NCI-H748 (cell line): ENCODE measurements at regions not wholly inside any gene's neighbourhood (a gene's known extent, or its start where the extent isn't known, plus 50 kb on each side); places are given as distances from the start of the nearest gene placed in this dataset.
A peak's percentile ranks its signal among the peaks of the same experiment; 100 is the strongest.

Experiments
- DNase-seq: peaks from one replicate; lab custom pipeline; 2025; ENCODE audit not compliant: unreplicated experiment; lab: John Stamatoyannopoulos, UW

GRCh38 chr15:94021621-94022320, 209.6 kb upstream of the MCTP2 start:
- DNase-seq = no peak

GRCh38 chr15:94019062-94019461, 212.3 kb upstream of the MCTP2 start:
- no peak for DNase-seq

GRCh38 chr15:94015324-94015723, 216.0 kb upstream of the MCTP2 start:
- DNase-seq = no peak

- no peak for DNase-seq
These were observed 223.0 kb upstream of the MCTP2 start for GRCh38 chr15:94008104-94009074.

GRCh38 chr15:94004697-94005096, 226.7 kb upstream of the MCTP2 start:
- no peak for DNase-seq

DNA sequence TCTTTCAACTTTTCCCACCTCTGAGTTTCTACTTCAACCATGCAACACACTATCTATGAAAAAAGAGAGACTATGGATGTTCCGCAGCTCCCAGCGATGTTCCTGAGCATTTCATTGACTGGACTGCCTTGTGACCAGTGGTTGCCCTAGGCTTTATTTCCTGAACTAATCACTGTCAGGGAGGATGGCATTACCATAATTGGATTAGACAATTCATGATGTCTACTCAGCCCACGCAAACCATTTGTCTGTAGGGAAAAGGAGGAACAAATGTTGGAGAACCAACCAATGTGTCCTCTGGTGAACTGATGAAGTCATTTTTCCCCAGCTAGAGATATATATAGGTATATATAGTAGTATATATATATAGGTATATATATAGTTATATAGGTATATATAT, 229.3 kb upstream of the MCTP2 start:
- DNase-seq = no peak

DNA sequence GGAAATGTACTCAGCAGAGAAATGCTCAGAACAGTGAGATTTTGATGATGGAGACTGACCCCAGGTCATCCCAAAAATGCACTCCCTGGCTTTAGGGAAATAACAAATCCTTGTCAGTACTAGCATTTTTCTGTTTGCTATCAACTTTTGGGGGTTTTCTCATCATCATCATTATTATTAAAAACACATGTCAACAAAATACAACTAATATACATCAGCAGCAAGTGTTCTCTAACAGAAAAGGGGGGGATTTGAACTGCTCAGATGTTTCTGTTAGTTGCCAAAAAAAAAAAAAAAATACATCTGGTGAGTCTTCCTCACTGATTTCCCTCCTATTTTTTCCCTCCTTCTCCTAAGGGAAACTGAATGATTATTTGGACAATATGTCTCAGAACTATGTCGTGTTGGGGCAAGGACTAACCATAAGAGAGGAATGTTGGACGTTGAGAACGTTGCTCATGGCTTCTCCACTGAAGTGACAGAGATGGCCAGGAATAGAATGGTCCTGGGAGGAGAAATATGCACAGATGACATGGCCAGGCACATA, 230.0 kb upstream of the MCTP2 start:
- DNase-seq = no peak

GRCh38 chr15:94000606-94001005, 230.8 kb upstream of the MCTP2 start:
- DNase-seq = no peak

DNA sequence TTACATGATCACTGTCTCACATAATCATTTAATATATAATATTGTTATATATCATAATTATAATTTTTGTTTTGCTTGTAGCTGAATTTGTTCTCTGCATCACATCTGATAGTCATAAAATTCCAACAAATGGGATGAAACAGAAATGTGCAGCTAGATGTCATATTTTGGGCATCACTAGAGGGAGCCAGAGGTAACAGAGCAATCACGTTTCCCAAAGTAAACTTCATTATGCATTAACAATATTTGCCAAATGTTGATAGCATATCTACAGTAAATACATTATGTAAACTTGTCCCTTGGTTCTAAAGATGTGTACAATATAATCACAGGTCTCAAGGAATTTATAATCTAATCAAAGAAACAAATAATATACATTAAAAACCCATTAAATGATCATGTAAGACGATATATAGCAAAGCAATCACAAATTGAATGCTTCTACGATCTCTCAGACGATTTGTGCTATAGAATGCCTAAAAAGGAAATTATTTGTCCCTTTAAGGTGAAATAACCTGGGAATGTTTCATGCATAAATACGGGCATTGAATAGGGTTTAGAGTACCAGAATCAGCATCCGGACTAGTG, 234.2 kb upstream of the MCTP2 start:
- DNase-seq = peak; percentile 39

DNA sequence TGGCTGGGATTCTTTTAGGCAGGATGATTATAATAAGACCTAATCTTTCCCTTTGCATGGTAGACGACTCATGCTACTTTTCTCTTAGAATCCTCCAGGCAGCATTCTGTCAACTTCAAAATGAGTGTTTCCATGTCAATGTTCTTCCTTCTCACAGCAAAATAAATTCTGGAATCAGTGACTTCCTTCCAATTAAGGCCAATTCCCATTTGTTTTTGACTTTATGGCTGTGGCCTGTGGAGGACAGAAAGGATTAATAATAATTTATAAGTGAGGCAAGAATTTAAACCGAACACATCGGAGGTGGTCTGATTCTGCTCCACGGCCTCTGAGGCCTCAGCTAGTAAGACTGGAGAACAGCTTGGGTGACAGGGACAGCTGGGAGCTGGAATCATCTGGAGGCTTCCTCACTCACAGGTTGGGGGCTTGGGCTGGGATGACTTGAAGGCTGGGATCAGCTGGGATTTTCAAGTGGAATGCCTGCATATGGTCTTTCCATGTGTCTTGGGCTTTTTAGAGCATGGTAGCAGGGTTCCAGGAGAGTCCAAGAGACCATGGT, 241.8 kb upstream of the MCTP2 start:
- DNase-seq = no peak

DNA sequence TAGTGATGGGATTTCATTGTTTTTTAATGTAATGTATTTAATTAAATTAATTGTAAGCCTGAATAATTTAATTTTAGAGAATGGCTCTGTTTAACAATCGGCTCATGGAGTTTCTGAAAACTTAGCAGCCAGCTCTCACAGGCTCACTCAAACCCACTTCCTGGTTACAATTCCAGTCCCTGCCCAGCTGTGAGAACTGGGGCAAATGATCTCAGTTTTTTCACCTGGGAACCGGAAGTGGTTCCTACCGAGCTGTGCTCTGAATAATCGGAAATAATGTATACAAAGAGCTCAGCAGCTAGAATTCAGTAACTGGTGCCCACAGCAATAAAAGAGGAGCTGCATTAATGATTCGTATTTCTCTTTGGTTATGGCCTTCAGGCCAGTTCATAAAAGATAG, 244.3 kb upstream of the MCTP2 start:
- no peak for DNase-seq

DNA sequence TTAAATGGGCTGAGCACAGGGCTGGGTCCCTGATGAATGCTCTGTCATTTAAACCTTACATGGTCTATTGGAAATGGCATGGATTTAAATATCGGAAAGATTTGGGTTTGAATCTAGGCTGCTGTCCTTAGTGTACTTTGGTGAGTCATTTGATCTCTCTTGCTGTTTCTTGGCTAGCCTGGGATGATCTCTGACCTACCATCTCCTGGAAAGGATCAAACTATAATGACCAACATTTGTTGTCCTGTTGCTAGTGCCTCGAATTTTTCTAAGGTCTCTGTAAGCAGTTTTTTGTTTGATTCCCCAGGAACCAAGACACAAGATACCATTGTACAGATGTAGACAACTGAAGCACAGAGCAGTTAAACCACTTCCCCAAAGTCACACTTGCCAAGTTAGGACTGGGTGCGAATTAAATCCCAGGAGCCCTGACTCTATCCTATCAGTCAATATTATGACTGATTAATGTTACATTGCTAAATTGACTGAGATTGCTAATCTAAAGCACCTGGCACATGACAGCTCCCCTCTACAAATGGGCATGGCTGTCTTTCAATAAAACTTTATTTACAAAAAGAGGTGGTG, 244.9 kb upstream of the MCTP2 start:
- no peak for DNase-seq

GRCh38 chr15:93985925-93986324, 245.4 kb upstream of the MCTP2 start:
- no peak for DNase-seq

- DNase-seq = no peak
These were observed 246.2 kb upstream of the MCTP2 start for GRCh38 chr15:93985176-93985575.

GRCh38 chr15:93983526-93983925, 247.8 kb upstream of the MCTP2 start:
- peak; percentile 28 for DNase-seq

DNA sequence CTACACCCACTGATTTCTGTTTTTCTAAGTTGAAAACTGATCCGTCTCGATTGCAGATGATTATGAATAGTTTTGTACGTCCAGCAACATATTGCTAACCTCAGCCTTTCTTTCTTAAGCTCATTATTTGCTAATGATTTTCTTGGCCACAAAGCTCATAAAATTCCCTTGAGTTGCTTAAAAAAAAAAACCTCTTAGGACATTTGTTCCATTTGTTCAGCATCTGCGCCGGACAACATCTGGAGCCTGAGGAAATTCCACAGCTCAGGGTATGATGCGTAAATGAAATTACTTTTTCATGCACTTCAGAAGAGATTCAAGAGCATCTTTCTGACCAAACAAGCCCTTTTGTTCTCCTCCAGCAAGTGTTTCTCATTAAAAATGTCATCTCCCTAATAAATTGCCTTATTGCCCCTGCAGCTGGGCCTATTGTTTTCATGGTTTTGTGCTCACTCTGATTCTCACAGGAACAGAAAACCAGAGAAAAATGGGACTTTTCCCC, 249.1 kb upstream of the MCTP2 start:
- peak; percentile 36 for DNase-seq

DNA sequence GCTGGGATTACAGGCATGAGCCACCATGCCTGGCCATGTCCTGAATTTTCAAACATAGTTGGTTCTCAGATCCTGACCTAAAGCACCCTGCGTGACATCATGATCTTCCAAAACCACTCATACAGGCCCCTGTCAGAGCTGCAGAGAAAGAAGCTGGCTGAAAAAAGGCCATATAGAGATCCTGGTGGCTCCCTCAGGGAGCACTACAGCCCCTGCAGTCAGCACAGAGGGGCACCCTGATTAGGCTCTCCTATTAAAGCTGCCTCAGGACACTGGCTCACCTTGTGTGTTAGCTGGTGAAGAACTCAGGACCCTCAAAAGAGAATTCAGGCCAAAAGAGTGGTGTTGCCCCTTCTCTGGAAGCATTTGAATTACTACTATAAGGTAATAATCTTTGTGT, 249.7 kb upstream of the MCTP2 start:
- DNase-seq = peak; percentile 16

DNA sequence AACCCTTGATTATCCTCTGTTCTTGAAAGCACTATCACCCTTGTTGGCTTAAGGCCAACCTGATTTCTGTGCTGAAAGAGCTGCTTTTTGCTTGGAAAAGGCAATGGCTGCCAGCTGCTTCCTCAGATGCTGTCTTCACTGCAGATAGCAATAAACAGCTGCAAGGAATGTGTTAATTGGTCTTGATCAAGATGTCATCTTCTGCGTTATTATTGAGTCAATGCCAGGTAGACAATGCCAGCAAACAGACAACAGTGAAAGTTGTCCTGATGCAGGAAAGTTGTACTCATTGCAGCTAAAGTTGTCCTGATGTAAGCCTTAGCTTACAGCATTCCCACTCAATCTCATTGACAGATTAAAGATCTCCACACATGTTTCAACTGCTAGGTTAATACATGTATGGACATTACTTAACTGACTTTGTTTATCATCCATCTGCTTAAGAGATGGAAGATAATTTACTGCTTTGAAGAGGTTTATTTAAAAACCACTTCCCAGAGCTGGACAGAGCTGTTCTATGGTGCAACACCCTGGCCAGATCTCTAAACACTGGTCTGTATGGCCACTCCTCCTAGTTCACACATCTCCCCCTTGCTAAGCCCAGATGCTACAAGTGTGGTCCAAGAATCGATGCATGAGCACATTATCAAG, 251.0 kb upstream of the MCTP2 start:
- peak; percentile 1 for DNase-seq

DNA sequence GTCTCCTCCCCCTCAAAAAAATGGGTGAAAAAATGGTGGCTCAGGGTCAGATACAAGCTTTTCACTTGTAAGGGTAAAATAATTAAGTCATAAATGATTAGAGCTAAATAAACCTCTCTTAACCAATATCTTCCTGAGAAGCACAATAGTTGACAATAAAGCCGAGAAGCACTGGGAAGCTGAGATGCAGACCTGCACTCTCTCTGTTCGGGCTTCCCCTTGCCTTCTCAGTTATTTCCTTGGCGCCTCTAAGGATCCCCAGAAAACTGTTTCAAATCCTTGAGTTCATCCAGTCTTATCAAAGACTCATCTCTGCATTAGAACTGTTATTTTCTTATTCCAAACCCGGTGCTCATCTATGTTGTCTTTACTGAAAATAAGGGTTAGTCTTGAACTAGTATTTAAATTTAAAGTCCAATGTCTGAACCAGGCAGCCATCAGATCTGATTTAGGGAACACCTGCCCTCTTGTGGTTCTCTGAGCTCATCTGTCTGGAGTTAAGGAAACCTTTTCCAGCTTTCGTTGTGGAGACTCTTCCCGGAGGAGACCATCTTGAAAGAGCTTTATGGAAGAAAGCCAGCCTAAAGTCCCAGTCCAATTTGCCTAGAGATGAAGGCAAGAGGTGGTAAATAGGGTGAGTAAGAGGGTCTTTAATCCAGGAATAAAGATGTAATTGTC, 256.4 kb upstream of the MCTP2 start:
- DNase-seq = peak; percentile 68

GRCh38 chr15:93973287-93973686, 258.1 kb upstream of the MCTP2 start:
- no peak for DNase-seq
